Fibroblast of lung (primary cell): ENCODE measurements at regions not wholly inside any gene's neighbourhood (a gene's known extent, or its start where the extent isn't known, plus 50 kb on each side); places are given as distances from the start of the nearest gene placed in this dataset.

Experiments
- EZH2 ChIP-seq: IDR thresholded peaks from 2 replicates; pipeline ENCODE4 v1.5.1; 2012; ENCODE audit warnings: low read length, control low read depth, mild to moderate bottlenecking; ENCODE audit errors: missing control alignments
- TF ChIP-seq, protein P1 (sequence below), 2 donors: IDR thresholded peaks in 1 of 2; conservative IDR thresholded peaks in 1 of 2; 1 replicate in 1 of 2; 2 replicates in 1 of 2; pipeline ENCODE4 v1.5.1; 2011 to 2012; ENCODE audit warnings: low read length in 2 of 2, control low read depth in 1 of 2, inconsistent platforms in 1 of 2, low read depth in 1 of 2, mild to moderate bottlenecking in 1 of 2

GRCh38 chr3:72492240-72492639 lies 356.0 kb downstream of the SHQ1 start:
- TF ChIP-seq, protein P1, sequence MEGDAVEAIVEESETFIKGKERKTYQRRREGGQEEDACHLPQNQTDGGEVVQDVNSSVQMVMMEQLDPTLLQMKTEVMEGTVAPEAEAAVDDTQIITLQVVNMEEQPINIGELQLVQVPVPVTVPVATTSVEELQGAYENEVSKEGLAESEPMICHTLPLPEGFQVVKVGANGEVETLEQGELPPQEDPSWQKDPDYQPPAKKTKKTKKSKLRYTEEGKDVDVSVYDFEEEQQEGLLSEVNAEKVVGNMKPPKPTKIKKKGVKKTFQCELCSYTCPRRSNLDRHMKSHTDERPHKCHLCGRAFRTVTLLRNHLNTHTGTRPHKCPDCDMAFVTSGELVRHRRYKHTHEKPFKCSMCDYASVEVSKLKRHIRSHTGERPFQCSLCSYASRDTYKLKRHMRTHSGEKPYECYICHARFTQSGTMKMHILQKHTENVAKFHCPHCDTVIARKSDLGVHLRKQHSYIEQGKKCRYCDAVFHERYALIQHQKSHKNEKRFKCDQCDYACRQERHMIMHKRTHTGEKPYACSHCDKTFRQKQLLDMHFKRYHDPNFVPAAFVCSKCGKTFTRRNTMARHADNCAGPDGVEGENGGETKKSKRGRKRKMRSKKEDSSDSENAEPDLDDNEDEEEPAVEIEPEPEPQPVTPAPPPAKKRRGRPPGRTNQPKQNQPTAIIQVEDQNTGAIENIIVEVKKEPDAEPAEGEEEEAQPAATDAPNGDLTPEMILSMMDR (conservative IDR thresholded peaks at IDR 0.05 in 1 of 2, IDR thresholded peaks at IDR 0.05 in 1 of 2; ENCODE audit: low read depth in 1 of 2, low read length in 2 of 2): no peak
- no peak for TF ChIP-seq EZH2
